Thyroid gland (tissue), 4 donors: ENCODE measurements at regions not wholly inside any gene's neighbourhood (a gene's known extent, or its start where the extent isn't known, plus 50 kb on each side); places are given as distances from the start of the nearest gene placed in this dataset.

Experiments
- DNase-seq, 2 donors: peaks; one replicate each; pipeline ENCODE4 v3.0.0-alpha.2; 2019
- H3K27ac ChIP-seq, 3 donors: fragments of 200-600 bp; sonication (generic); 1 replicate in 2 of 3; 2 replicates in 1 of 3; pipeline ENCODE4 v1.5.1; 2016 to 2019; ENCODE audit warnings: mild to moderate bottlenecking in 1 of 3, moderate library complexity in 1 of 3
- H3K27me3 ChIP-seq: fragments of 200-600 bp; sonication (generic); one replicate; pipeline ENCODE4 v1.5.1; 2019
- H3K36me3 ChIP-seq, 2 donors: fragments of 200-600 bp; sonication (generic); one replicate each; pipeline ENCODE4 v1.5.1; 2016 to 2019
- H3K4me1 ChIP-seq, 2 donors: fragments of 200-600 bp; sonication (generic); one replicate each; pipeline ENCODE4 v1.5.1; 2017 to 2019
- H3K4me3 ChIP-seq, 3 donors: fragments of 200-600 bp; sonication (generic); replicated peaks in 1 of 3; 1 replicate in 2 of 3; 2 replicates in 1 of 3; pipeline ENCODE4 v1.5.1; 2016; ENCODE audit warnings: mild to moderate bottlenecking in 1 of 3
- H3K9me3 ChIP-seq: fragments of 200-600 bp; sonication (generic); one replicate; pipeline ENCODE4 v1.5.1; 2017
- CTCF ChIP-seq, 6 experiments: fragments of 200-600 bp in 3 of 6; fragments of 450-650 bp in 3 of 6; sonication (generic) in 3 of 6; IDR thresholded peaks; one replicate each; pipeline ENCODE4 v1.5.1; 2016 to 2019; ENCODE audit warnings: antibody characterized with exemption in 6 of 6, mild to moderate bottlenecking in 2 of 6, inconsistent platforms in 1 of 6, moderate library complexity in 1 of 6
- POLR2A ChIP-seq, 2 donors: fragments of 450-650 bp; IDR thresholded peaks; one replicate each; pipeline ENCODE4 v1.6.1; 2017; ENCODE audit warnings: antibody characterized with exemption in 2 of 2, mild to moderate bottlenecking in 2 of 2, moderate library complexity in 1 of 2
- WGBS, 2 donors: methylation state at CpG; one replicate each; pipeline ENCODE4 v1.1.5; 2017; 5-methylcytosine and 5-hydroxymethylcytosine counted together
- intact Hi-C: fragments of 100-400 bp; cut with DNase I; formaldehyde crosslinking; loops from one replicate; pipeline ENCODE4 v1.15.1; 2023

GRCh38 chr20:19889011-19889953, 127.9 kb upstream of the NAA20 start:
- TF ChIP-seq CTCF (IDR thresholded peaks at IDR 0.05) = no peak
- no peak for TF ChIP-seq POLR2A (IDR thresholded peaks at IDR 0.05)
- DNase-seq = peak in 1 of 2 donors; percentile 6
- Histone ChIP-seq H3K27me3 (no peaks in the 10 kb centered on the region), H3K36me3 (no peaks in the 10 kb centered on the region), H3K9me3 (no peaks in the 10 kb centered on the region), H3K27ac (peak overlapping the region; percentile 81 to 88 (median 87)), H3K4me1 (peaks cover 59 to 60% of the 10 kb centered on the region in 2 donors), H3K4me3 (no peak overlapping the region)
- 58 to 63% methylated on average over 19 to 21 of the region's 21 CpGs for WGBS, 2 donors
- intact Hi-C loops = loop anchor here (10.0 kb wide), 1 partner anchor 106 kb away; no protein-coding TSS in a partner anchor

DNA sequence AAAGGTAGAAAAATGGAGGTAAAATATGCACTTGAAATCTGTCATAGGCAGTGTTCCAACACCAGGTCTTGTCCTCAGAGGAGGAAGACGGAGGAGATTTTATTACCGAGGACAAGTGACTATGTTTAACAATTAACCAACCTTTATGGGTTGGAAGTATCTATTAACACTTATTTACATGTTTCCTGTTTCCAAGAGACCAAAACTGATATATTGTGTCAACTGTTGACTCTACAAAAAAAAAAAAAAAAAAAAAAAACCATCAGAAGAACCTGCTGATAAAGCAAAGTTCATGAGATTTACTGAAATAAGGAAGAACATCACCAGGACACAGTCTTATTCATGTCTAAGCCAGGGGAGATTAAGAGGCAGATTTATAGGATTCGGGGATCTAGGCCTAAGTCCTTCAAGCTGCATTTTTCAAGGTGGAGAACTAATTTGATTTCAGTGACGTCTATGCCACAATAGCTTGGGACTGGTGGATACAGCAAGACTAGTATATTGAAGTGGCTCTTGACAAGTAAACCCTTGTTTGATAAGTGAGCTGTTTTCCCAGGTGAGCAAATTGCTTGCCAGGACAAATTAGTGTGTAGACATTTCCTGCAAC, 126.6 kb upstream of the NAA20 start:
- Histone ChIP-seq H3K27me3 (no peaks in the 10 kb centered on the region), H3K4me1 (peaks cover 47 to 50% of the 10 kb centered on the region in 2 donors), H3K27ac (peak overlapping the region; percentile 81 to 88 (median 87)), H3K36me3 (no peaks in the 10 kb centered on the region), H3K9me3 (no peaks in the 10 kb centered on the region), H3K4me3 (no peak overlapping the region)
- intact Hi-C loops = no loop called here
- DNase-seq = no peak
- TF ChIP-seq CTCF (IDR thresholded peaks at IDR 0.05) (no peak), POLR2A (IDR thresholded peaks at IDR 0.05) (no peak)
- 60 to 61% methylated on average over 4 of the region's 4 CpGs for WGBS, 2 donors

DNA sequence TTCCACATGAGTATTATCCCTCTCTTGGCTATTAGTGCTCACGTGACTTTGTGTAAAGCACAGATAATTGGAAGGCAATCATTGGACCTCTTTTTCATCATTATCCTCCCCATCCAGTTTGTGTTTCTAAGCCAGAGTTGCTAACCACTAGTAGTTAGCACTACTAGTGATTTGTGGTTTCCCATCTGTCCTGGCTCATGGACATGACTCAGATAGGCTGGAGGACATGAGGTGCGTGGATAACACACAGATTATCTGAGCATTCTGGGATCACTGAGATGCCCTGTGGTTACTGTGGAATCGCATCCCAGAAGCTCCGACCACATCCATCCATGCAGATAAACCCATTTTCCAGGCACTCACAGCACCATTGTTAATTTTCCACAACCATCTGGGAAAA, 123.8 kb upstream of the NAA20 start:
- Histone ChIP-seq H3K27ac (no peak overlapping the region), H3K9me3 (no peaks in the 10 kb centered on the region), H3K4me3 (no peak overlapping the region), H3K4me1 (peaks cover 19 to 23% of the 10 kb centered on the region in 2 donors), H3K36me3 (no peaks in the 10 kb centered on the region), H3K27me3 (no peaks in the 10 kb centered on the region)
- TF ChIP-seq POLR2A (IDR thresholded peaks at IDR 0.05) = no peak
- TF ChIP-seq CTCF (IDR thresholded peaks at IDR 0.05) = no peak
- intact Hi-C loops = no loop called here
- WGBS, 2 donors = 91 to 94% methylated on average over 4 of the region's 4 CpGs
- DNase-seq = no peak

DNA sequence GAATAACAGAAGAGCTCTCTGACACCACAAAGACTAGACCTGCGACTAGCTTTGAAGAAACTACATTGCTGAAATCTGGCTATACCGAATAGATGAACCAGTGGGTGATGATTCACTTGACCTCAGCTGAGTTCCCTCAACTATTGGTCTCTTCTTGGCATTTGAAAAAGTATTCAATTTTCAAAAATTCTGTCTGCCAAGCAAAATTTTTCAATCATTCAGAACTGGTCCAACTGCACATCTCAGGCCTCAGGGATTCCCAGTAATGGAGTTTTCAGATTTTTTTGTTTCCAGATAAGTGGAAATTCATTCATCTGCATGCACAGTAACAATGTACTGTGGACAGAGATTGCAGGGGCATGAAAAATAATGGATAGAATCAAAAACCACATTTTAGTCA, 121.4 kb upstream of the NAA20 start:
- intact Hi-C loops = no loop called here
- Histone ChIP-seq H3K9me3 (no peaks in the 10 kb centered on the region), H3K4me3 (no peak overlapping the region), H3K36me3 (no peaks in the 10 kb centered on the region), H3K27me3 (no peaks in the 10 kb centered on the region), H3K27ac (no peak overlapping the region), H3K4me1 (peaks cover 0 to 5% of the 10 kb centered on the region in 2 donors)
- 91 to 94% methylated on average over 2 of the region's 2 CpGs for WGBS, 2 donors
- DNase-seq = no peak
- TF ChIP-seq POLR2A (IDR thresholded peaks at IDR 0.05) (no peak), CTCF (IDR thresholded peaks at IDR 0.05) (no peak)

DNA sequence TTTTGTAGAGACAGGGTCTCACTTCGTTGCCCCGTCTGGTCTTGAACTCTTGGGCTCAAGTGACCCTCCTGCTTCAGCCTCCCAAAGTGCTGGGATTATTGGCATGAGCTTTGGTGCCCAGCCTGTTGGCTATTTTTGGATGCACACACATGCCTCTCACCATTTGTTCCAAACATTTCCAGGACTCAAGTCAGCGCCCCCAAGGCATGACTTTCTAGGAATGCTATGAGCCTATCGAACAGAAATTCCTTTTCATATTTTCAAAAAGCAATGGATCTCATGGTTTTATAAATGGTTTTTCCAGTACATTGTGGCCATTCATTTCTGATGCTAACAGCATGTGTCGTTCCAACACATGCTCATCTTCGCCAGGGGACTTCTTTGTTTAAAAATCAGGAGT, 119.3 kb upstream of the NAA20 start:
- TF ChIP-seq CTCF (IDR thresholded peaks at IDR 0.05) (no peak), POLR2A (IDR thresholded peaks at IDR 0.05) (no peak)
- DNase-seq = no peak
- 98 to 100% methylated on average over 6 of the region's 6 CpGs for WGBS, 2 donors
- H3K9me3 ChIP-seq = no peaks in the 10 kb centered on the region
- no peaks in the 10 kb centered on the region for H3K36me3 ChIP-seq
- no peaks in the 10 kb centered on the region for H3K27me3 ChIP-seq
- H3K4me1 ChIP-seq = no peaks in the 10 kb centered on the region
- no peak overlapping the region for H3K4me3 ChIP-seq
- intact Hi-C loops = no loop called here
- no peak overlapping the region for H3K27ac ChIP-seq
